ENCODE measurements at regions not wholly inside any gene's neighbourhood (a gene's known extent, or its start where the extent isn't known, plus 50 kb on each side); places are given as distances from the start of the nearest gene placed in this dataset.

GRCh38 chr11:95378111-95378510 is 147.1 kb upstream of the SESN3 start:
- TF ChIP-seq, protein P1, sequence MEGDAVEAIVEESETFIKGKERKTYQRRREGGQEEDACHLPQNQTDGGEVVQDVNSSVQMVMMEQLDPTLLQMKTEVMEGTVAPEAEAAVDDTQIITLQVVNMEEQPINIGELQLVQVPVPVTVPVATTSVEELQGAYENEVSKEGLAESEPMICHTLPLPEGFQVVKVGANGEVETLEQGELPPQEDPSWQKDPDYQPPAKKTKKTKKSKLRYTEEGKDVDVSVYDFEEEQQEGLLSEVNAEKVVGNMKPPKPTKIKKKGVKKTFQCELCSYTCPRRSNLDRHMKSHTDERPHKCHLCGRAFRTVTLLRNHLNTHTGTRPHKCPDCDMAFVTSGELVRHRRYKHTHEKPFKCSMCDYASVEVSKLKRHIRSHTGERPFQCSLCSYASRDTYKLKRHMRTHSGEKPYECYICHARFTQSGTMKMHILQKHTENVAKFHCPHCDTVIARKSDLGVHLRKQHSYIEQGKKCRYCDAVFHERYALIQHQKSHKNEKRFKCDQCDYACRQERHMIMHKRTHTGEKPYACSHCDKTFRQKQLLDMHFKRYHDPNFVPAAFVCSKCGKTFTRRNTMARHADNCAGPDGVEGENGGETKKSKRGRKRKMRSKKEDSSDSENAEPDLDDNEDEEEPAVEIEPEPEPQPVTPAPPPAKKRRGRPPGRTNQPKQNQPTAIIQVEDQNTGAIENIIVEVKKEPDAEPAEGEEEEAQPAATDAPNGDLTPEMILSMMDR (IDR thresholded peaks at IDR 0.05), result no peak
- no peak for TF ChIP-seq POLR2A (IDR thresholded peaks at IDR 0.05)

Measured in lower leg skin (tissue), 3 donors.